ENCODE measurements at regions not wholly inside any gene's neighbourhood (a gene's known extent, or its start where the extent isn't known, plus 50 kb on each side); places are given as distances from the start of the nearest gene placed in this dataset.

DNA sequence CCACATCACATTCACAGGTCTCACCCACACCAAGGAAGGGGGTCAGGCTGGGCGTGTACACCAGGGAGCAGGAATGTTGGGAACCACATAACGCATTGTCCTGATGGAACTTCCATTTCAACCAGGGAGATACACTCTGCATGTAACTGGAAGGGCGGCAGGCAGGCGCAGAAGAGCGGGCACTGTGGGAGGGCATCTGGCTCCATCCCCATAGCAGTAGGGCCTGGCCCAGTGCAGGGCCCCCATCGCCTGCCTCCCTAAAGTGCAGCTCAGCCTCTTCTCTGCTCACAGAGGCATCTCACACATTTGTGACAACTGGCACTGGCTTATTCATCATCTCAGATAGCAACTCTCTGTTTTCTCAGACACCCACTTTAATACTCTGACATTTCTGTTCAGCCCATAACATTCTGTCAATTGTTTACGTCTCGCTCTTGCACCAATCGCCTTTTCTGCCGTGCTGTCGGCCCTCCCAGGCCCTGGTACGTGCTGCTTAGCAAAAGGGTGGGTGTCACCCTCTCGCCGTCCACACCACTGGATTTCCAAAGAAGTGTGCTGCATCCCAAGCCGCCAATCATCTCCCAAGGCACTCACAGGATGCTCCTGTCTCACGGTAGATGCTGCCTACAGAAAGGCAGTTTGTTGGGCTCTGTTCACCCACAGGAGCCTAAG lies 353.3 kb upstream of the ZNF507 start:
- TF ChIP-seq MXI1 (IDR thresholded peaks at IDR 0.05; ENCODE audit: borderline replicate concordance, low read depth, low read length) (no peak), CEBPB (IDR thresholded peaks at IDR 0.05; ENCODE audit: low read depth, low read length) (no peak), USF2 (IDR thresholded peaks at IDR 0.05; ENCODE audit: low read depth, low read length) (no peak)

All from IMR-90 (cell line).